Liver (tissue), 3 donors: ENCODE measurements at regions not wholly inside any gene's neighbourhood (a gene's known extent, or its start where the extent isn't known, plus 50 kb on each side); places are given as distances from the start of the nearest gene placed in this dataset.

Experiments used
- CTCF ChIP-seq: fragments of 150-350 bp; IDR thresholded peaks from 2 replicates; pipeline ENCODE4 v1.5.1; 2017; ENCODE audit warnings: improper control_type of control experiment, low read depth, low read length; ENCODE audit not compliant: missing input control
- EGR1 ChIP-seq, 2 donors: IDR thresholded peaks; 2 replicates each; pipeline ENCODE4 v1.6.1; 2016 to 2018; ENCODE audit warnings: antibody characterized with exemption in 2 of 2, low read depth in 2 of 2
- FOXA1 ChIP-seq: IDR thresholded peaks from 2 replicates; pipeline ENCODE4 v1.6.1; 2016; ENCODE audit warnings: antibody characterized with exemption
- GABPA ChIP-seq, 2 donors: IDR thresholded peaks in 1 of 2; conservative IDR thresholded peaks in 1 of 2; 2 replicates each; pipeline ENCODE4 v1.6.1; 2016; ENCODE audit warnings: antibody characterized with exemption in 2 of 2, mild to moderate bottlenecking in 1 of 2, moderate library complexity in 1 of 2
- JUND ChIP-seq, 2 donors: IDR thresholded peaks; 2 replicates each; pipeline ENCODE4 v1.6.1; 2016; ENCODE audit warnings: antibody characterized with exemption in 2 of 2
- RAD21 ChIP-seq, 2 donors: IDR thresholded peaks; 2 replicates each; pipeline ENCODE4 v1.6.1; 2016; ENCODE audit warnings: antibody characterized with exemption in 2 of 2, mild to moderate bottlenecking in 2 of 2
- SP1 ChIP-seq: IDR thresholded peaks from 2 replicates; pipeline ENCODE4 v1.6.1; 2018; ENCODE audit warnings: antibody characterized with exemption, mild to moderate bottlenecking
- TAF1 ChIP-seq: conservative IDR thresholded peaks from 2 replicates; pipeline ENCODE4 v1.6.1; 2016; ENCODE audit warnings: antibody characterized with exemption, mild to moderate bottlenecking
- ZBTB33 ChIP-seq: IDR thresholded peaks from 2 replicates; pipeline ENCODE4 v1.6.1; 2016; ENCODE audit warnings: antibody characterized with exemption
- TF ChIP-seq, protein P1 (sequence below): IDR thresholded peaks from 2 replicates; pipeline ENCODE4 v1.6.1; 2016; ENCODE audit warnings: antibody characterized with exemption
- TF ChIP-seq, protein P2 (sequence below): IDR thresholded peaks from 2 replicates; pipeline ENCODE4 v1.6.1; 2016; ENCODE audit warnings: antibody characterized with exemption
- TF ChIP-seq, protein P3 (sequence below): IDR thresholded peaks from 2 replicates; pipeline ENCODE4 v1.6.1; 2016; ENCODE audit warnings: antibody characterized with exemption, mild to moderate bottlenecking
- donor health status: healthy.
- donor health status: healthy.

- TF ChIP-seq CTCF (no peak), ZBTB33 (no peak), TAF1 (no peak), FOXA1 (no peak), GABPA (IDR thresholded peaks at IDR 0.05 in 1 of 2, conservative IDR thresholded peaks at IDR 0.05 in 1 of 2) (no peak), EGR1 (IDR thresholded peaks at IDR 0.05; ENCODE audit: low read depth in 2 of 2) (no peak), JUND (IDR thresholded peaks at IDR 0.05) (no peak), RAD21 (IDR thresholded peaks at IDR 0.05) (no peak), SP1 (no peak)
- TF ChIP-seq, protein P1, sequence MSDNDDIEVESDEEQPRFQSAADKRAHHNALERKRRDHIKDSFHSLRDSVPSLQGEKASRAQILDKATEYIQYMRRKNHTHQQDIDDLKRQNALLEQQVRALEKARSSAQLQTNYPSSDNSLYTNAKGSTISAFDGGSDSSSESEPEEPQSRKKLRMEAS, result no peak
- TF ChIP-seq, protein P2, sequence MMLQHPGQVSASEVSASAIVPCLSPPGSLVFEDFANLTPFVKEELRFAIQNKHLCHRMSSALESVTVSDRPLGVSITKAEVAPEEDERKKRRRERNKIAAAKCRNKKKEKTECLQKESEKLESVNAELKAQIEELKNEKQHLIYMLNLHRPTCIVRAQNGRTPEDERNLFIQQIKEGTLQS, result no peak
- TF ChIP-seq, protein P3, sequence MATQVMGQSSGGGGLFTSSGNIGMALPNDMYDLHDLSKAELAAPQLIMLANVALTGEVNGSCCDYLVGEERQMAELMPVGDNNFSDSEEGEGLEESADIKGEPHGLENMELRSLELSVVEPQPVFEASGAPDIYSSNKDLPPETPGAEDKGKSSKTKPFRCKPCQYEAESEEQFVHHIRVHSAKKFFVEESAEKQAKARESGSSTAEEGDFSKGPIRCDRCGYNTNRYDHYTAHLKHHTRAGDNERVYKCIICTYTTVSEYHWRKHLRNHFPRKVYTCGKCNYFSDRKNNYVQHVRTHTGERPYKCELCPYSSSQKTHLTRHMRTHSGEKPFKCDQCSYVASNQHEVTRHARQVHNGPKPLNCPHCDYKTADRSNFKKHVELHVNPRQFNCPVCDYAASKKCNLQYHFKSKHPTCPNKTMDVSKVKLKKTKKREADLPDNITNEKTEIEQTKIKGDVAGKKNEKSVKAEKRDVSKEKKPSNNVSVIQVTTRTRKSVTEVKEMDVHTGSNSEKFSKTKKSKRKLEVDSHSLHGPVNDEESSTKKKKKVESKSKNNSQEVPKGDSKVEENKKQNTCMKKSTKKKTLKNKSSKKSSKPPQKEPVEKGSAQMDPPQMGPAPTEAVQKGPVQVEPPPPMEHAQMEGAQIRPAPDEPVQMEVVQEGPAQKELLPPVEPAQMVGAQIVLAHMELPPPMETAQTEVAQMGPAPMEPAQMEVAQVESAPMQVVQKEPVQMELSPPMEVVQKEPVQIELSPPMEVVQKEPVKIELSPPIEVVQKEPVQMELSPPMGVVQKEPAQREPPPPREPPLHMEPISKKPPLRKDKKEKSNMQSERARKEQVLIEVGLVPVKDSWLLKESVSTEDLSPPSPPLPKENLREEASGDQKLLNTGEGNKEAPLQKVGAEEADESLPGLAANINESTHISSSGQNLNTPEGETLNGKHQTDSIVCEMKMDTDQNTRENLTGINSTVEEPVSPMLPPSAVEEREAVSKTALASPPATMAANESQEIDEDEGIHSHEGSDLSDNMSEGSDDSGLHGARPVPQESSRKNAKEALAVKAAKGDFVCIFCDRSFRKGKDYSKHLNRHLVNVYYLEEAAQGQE, result no peak
Measured at GRCh38 chr6:37105148-37106050, 64.6 kb upstream of the PIM1 start.
